ENCODE measurements at regions not wholly inside any gene's neighbourhood (a gene's known extent, or its start where the extent isn't known, plus 50 kb on each side); places are given as distances from the start of the nearest gene placed in this dataset.

- Histone ChIP-seq H3K79me2 (ENCODE audit: insufficient read depth, low read depth) (no peaks in the 10 kb centered on the region), H3K4me1 (ENCODE audit: low read depth, poor library complexity, severe bottlenecking) (no peaks in the 10 kb centered on the region), H3K27me3 (ENCODE audit: insufficient read depth, low read depth) (no peaks in the 10 kb centered on the region), H3K4me2 (no peak overlapping the region), H3K27ac (no peak overlapping the region), H3K9ac (no peak overlapping the region), H2AFZ (ENCODE audit: low read depth) (no peak overlapping the region), H3K4me3 (IDR thresholded peaks at IDR 0.05; ENCODE audit: insufficient read depth, low read depth, low read length) (no peak overlapping the region), H3K36me3 (ENCODE audit: insufficient read depth) (no peaks in the 10 kb centered on the region), H4K20me1 (ENCODE audit: insufficient read depth) (no peaks in the 10 kb centered on the region)
- no peak for TF ChIP-seq CTCF (conservative IDR thresholded peaks at IDR 0.05; ENCODE audit: low read depth, low read length)
Measured at GRCh38 chr10:6980353-6980752, 400.3 kb upstream of the PRKCQ start.

- no peak overlapping the region for H3K27ac ChIP-seq
- no peaks in the 10 kb centered on the region for H3K79me2 ChIP-seq (ENCODE audit: insufficient read depth, low read depth)
- H3K9ac ChIP-seq, result no peak overlapping the region
- H3K4me2 ChIP-seq, result no peak overlapping the region
- H3K27me3 ChIP-seq (ENCODE audit: insufficient read depth, low read depth), result no peaks in the 10 kb centered on the region
- no peaks in the 10 kb centered on the region for H3K36me3 ChIP-seq (ENCODE audit: insufficient read depth)
- no peak for TF ChIP-seq CTCF (conservative IDR thresholded peaks at IDR 0.05; ENCODE audit: low read depth, low read length)
- no peaks in the 10 kb centered on the region for H3K4me1 ChIP-seq (ENCODE audit: low read depth, poor library complexity, severe bottlenecking)
- H4K20me1 ChIP-seq (ENCODE audit: insufficient read depth), result no peaks in the 10 kb centered on the region
- H2AFZ ChIP-seq (ENCODE audit: low read depth), result no peak overlapping the region
- H3K4me3 ChIP-seq (IDR thresholded peaks at IDR 0.05; ENCODE audit: insufficient read depth, low read depth, low read length), result no peak overlapping the region
Measured at GRCh38 chr10:6979371-6979770, 399.3 kb upstream of the PRKCQ start.

GRCh38 chr10:6978187-6978627 lies 398.1 kb upstream of the PRKCQ start:
- H3K36me3 ChIP-seq (ENCODE audit: insufficient read depth), result no peaks in the 10 kb centered on the region
- no peaks in the 10 kb centered on the region for H3K27me3 ChIP-seq (ENCODE audit: insufficient read depth, low read depth)
- no peak overlapping the region for H3K9ac ChIP-seq
- H2AFZ ChIP-seq (ENCODE audit: low read depth), result no peak overlapping the region
- no peak overlapping the region for H3K4me2 ChIP-seq
- no peaks in the 10 kb centered on the region for H3K4me1 ChIP-seq (ENCODE audit: low read depth, poor library complexity, severe bottlenecking)
- TF ChIP-seq CTCF (conservative IDR thresholded peaks at IDR 0.05; ENCODE audit: low read depth, low read length), result no peak
- H3K27ac ChIP-seq, result no peak overlapping the region
- no peak overlapping the region for H3K4me3 ChIP-seq (IDR thresholded peaks at IDR 0.05; ENCODE audit: insufficient read depth, low read depth, low read length)
- no peaks in the 10 kb centered on the region for H3K79me2 ChIP-seq (ENCODE audit: insufficient read depth, low read depth)
- H4K20me1 ChIP-seq (ENCODE audit: insufficient read depth), result no peaks in the 10 kb centered on the region

GRCh38 chr10:6977398-6978186 lies 397.5 kb upstream of the PRKCQ start:
- H2AFZ ChIP-seq (ENCODE audit: low read depth), result no peak overlapping the region
- no peak for TF ChIP-seq CTCF (conservative IDR thresholded peaks at IDR 0.05; ENCODE audit: low read depth, low read length)

More at GRCh38 chr10:6977398-6978186, 397.5 kb upstream of the PRKCQ start:
- no peaks in the 10 kb centered on the region for H3K36me3 ChIP-seq (ENCODE audit: insufficient read depth)
- H3K4me2 ChIP-seq, result no peak overlapping the region
- H4K20me1 ChIP-seq (ENCODE audit: insufficient read depth), result no peaks in the 10 kb centered on the region
- no peaks in the 10 kb centered on the region for H3K79me2 ChIP-seq (ENCODE audit: insufficient read depth, low read depth)
- H3K9ac ChIP-seq, result no peak overlapping the region
- no peaks in the 10 kb centered on the region for H3K4me1 ChIP-seq (ENCODE audit: low read depth, poor library complexity, severe bottlenecking)
- H3K27ac ChIP-seq, result no peak overlapping the region
- H3K4me3 ChIP-seq (IDR thresholded peaks at IDR 0.05; ENCODE audit: insufficient read depth, low read depth, low read length), result no peak overlapping the region
- no peaks in the 10 kb centered on the region for H3K27me3 ChIP-seq (ENCODE audit: insufficient read depth, low read depth)
